Muscle layer of colon (tissue), 2 donors: ENCODE measurements at regions not wholly inside any gene's neighbourhood (a gene's known extent, or its start where the extent isn't known, plus 50 kb on each side); places are given as distances from the start of the nearest gene placed in this dataset.

Source experiments
- H3K27ac ChIP-seq: one replicate; pipeline ENCODE4 v1.7.0; 2013; ENCODE audit warnings: low read depth, mild to moderate bottlenecking, low read length, moderate library complexity
- H3K27me3 ChIP-seq, 2 donors: one replicate each; pipeline ENCODE4 v1.7.0; 2013; ENCODE audit warnings: low read length in 2 of 2, mild to moderate bottlenecking in 2 of 2; ENCODE audit not compliant: insufficient read depth in 2 of 2, control insufficient read depth in 1 of 2
- H3K36me3 ChIP-seq: one replicate; pipeline ENCODE4 v1.7.0; 2013; ENCODE audit warnings: mild to moderate bottlenecking, low read length; ENCODE audit not compliant: insufficient read depth
- H3K4me1 ChIP-seq: one replicate; pipeline ENCODE4 v1.7.0; 2013; ENCODE audit warnings: mild to moderate bottlenecking, low read length; ENCODE audit not compliant: insufficient read depth
- H3K4me3 ChIP-seq, 2 donors: one replicate each; pipeline ENCODE4 v1.7.0; 2013; ENCODE audit warnings: low read length in 2 of 2, low read depth in 1 of 2, mild to moderate bottlenecking in 1 of 2, moderate library complexity in 1 of 2
- H3K9ac ChIP-seq: one replicate; pipeline ENCODE4 v1.7.0; 2013; ENCODE audit warnings: low read length
- H3K9me3 ChIP-seq: one replicate; pipeline ENCODE4 v1.7.0; 2013; ENCODE audit warnings: mild to moderate bottlenecking, low read length
- donor health status: abdominal sarcoma.
- donor health status: Adenocarcinoma of cecum.

DNA sequence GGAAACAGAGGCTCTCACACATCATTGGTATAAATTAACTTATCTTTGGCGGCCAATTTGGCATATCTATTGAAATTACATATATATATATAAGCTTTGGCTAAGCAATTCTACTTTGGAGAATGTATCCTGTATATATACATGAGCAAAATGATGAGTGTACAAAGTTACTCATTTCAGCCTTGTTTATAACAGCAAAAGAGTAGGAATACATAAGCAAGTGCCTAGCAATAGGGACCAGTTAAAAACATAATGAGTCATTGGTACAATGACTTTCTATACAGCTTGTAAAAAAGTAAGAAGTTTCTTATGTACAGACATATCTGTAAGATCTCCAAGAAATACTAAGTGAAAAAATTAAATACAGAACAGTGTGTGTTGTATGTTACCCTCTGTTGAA lies 190.8 kb downstream of the LTN1 start:
- Histone ChIP-seq H3K4me3 (no peak overlapping the region), H3K9ac (no peak overlapping the region), H3K27me3 (no peaks in the 10 kb centered on the region), H3K4me1 (no peaks in the 10 kb centered on the region), H3K36me3 (no peaks in the 10 kb centered on the region), H3K27ac (no peak overlapping the region), H3K9me3 (no peaks in the 10 kb centered on the region)

DNA sequence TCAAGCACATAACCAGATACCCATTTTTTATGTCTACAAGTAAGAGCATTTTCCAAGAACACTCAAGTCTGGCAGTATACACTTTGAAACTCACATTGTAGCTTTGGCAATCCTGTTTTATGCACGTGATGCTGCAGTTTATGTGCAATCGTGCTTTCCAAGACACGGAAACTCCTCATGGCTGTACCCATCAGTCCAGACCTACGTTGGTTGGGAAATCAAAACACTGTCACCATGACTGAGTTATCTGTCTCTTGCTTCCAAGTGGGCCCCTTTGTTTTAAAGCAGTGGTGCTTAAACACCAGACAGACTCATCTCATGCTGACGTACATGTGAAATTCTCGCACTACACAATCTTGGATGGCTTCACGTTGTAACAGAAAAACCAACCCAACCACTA lies 192.8 kb downstream of the LTN1 start:
- H3K9ac ChIP-seq: no peak overlapping the region
- no peak overlapping the region for H3K27ac ChIP-seq
- H3K27me3 ChIP-seq: no peaks in the 10 kb centered on the region
- no peaks in the 10 kb centered on the region for H3K4me1 ChIP-seq
- no peak overlapping the region for H3K4me3 ChIP-seq
- H3K9me3 ChIP-seq: no peaks in the 10 kb centered on the region
- no peaks in the 10 kb centered on the region for H3K36me3 ChIP-seq

DNA sequence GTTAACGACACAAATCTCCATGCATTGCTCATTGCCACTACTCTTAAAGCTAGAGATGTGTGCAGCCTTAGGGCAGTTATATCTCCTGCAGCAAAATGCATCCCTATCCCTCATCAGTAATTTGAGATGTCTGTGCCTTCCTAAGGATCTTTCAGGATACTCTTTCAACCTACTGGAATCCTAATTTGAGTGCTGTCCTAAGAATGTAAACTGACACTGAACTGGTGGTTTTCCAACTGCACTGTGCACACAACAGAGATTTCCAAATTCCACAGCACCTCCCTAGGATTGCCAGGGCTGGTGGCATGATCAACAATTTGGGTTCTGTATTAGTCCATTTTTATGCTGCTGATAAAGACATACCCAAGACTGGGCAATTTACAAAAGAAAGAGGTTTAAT lies 193.9 kb downstream of the LTN1 start:
- Histone ChIP-seq H3K4me3 (no peak overlapping the region), H3K4me1 (no peaks in the 10 kb centered on the region), H3K27me3 (no peaks in the 10 kb centered on the region), H3K9me3 (no peaks in the 10 kb centered on the region), H3K27ac (no peak overlapping the region), H3K9ac (no peak overlapping the region), H3K36me3 (no peaks in the 10 kb centered on the region)

DNA sequence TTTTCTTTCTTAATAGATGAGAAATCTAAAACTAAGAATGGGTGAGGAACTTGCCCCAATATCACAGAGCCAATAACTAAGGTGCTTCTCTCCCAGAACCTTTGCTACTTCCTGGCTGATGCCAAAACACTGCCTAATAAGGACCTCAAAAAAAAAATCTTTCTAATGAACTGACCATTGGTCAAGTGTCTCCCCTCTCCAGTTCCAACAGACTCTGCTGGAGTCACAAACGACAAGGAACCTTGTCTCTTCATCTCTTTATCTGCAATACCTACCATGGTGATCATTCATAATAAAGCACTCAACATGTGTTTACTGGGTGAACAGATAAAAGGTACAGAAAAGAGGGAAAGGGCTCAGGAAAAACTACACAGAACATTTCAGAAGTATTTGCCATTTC lies 197.4 kb downstream of the LTN1 start:
- Histone ChIP-seq H3K36me3 (no peaks in the 10 kb centered on the region), H3K27me3 (no peaks in the 10 kb centered on the region), H3K27ac (no peak overlapping the region), H3K4me3 (no peak overlapping the region), H3K9ac (no peak overlapping the region), H3K9me3 (no peaks in the 10 kb centered on the region), H3K4me1 (no peaks in the 10 kb centered on the region)

DNA sequence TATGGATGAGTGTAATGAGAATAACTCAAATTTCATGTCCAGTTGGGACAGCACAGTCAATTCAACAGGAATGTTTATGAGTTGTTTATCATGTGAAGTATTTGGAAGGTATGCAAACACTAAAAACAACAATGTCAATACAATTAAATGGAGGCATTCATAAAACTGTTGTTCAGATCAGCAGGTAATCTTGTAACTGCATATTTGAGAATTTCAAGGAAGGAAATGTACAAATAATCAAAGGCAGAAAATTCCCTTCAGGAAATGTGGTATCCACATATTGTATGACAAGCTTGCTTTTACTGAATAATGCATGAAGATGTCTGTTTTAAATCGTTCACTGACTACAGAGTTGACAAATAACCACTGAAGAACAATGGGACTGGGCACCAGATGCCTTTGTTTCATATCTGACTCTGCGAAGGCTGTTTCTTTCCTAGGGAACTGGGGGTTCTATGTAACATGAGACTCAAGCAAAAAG lies 198.3 kb downstream of the LTN1 start:
- H3K4me3 ChIP-seq: no peak overlapping the region
- H3K27ac ChIP-seq: no peak overlapping the region
- H3K27me3 ChIP-seq: no peaks in the 10 kb centered on the region
- H3K9me3 ChIP-seq: no peaks in the 10 kb centered on the region
- H3K4me1 ChIP-seq: no peaks in the 10 kb centered on the region
- no peaks in the 10 kb centered on the region for H3K36me3 ChIP-seq
- no peak overlapping the region for H3K9ac ChIP-seq

DNA sequence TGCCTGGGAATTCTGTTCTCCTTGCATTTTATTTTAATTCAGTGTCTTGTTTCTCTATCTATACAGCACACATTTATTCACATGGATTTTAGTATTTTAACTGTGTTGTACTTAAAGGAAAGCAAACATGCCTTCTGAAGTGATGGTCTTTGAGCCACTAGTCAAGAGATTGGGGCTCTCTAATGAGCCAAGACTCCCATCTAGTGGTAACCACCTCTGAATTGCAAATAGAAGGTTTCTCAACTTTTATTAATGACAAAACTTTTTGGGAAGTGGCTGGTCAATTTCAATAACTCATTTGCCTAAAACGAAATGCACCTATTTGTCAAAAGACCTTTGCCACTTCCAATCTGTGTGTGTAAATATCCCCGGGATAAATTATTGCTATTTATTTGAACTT lies 199.6 kb downstream of the LTN1 start:
- Histone ChIP-seq H3K27me3 (no peaks in the 10 kb centered on the region), H3K36me3 (no peaks in the 10 kb centered on the region), H3K9ac (no peak overlapping the region), H3K4me3 (no peak overlapping the region), H3K27ac (no peak overlapping the region), H3K9me3 (no peaks in the 10 kb centered on the region), H3K4me1 (no peaks in the 10 kb centered on the region)

DNA sequence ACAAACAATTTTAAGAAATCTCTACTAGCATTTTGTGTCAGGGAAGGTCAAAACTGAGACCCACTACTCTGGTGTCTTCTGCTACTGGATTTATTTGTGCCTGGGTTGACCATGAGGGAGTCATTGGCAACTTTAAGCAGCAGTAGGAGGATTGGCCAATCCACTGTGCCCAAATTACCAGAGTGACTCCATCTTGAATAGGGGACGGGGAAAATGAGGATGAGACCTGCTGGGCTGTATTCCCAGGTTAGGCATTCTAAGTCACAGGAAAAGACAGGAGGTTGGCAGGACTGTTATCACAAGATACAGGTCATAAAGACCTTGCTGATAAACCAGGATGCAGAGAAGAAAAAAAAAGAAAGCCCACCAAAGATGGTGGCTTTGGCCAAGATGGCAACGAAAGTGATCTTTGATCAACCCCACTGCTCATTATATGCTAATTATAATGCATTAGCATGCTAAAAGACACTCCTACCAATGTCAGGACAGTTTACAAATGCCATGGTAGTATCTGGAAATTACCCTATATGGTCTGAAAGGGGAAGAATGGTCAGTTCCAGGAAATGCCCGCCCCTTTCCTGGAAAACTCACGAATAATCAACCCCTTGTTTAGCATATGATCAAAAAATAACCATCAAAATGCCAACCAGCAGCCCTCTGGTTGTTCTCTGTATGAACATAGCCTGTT lies 200.9 kb downstream of the LTN1 start:
- Histone ChIP-seq H3K9me3 (no peaks in the 10 kb centered on the region), H3K27ac (no peak overlapping the region), H3K4me1 (no peaks in the 10 kb centered on the region), H3K4me3 (no peak overlapping the region), H3K36me3 (no peaks in the 10 kb centered on the region), H3K9ac (no peak overlapping the region), H3K27me3 (no peaks in the 10 kb centered on the region)

DNA sequence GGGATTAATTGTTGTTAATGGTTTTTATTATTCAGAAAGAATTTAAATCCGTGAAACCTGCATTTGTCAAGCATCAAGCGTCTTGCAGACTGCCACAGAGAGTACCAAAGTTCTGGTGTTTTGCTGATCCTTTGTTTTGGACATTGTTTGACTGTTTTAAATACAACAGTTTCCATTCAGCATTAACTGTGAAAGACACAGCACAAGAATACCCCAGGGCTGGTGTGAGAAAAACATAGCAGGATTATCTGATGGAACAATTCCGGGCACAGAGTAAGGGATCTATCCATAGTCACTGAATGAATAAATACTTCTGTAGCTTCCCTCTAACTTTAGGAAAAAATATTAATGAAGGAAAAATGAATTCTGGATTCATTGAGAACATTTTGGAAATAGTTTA lies 202.3 kb downstream of the LTN1 start:
- H3K4me3 ChIP-seq: no peak overlapping the region
- no peak overlapping the region for H3K27ac ChIP-seq
- no peaks in the 10 kb centered on the region for H3K9me3 ChIP-seq
- H3K27me3 ChIP-seq: no peaks in the 10 kb centered on the region
- no peaks in the 10 kb centered on the region for H3K4me1 ChIP-seq
- no peak overlapping the region for H3K9ac ChIP-seq
- H3K36me3 ChIP-seq: no peaks in the 10 kb centered on the region

DNA sequence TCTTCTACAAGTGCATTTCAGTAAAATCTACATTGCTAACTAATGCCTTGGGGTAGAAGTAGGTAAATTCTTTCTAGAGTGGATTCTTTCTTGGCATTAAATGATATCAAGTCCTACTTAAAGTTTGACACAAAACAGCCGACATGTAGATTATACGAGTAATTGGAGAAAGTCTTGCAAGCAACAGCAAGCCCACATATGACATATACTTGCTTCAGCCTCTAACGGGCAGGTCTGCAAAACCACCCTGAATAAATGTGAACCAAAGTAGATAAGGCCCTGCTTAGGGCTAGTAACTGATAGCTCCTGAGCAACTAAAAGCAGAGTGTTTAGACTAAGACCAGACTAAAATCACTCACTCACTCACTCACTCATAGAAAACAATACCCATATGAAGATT lies 203.2 kb downstream of the LTN1 start:
- Histone ChIP-seq H3K27me3 (no peaks in the 10 kb centered on the region), H3K9me3 (no peaks in the 10 kb centered on the region), H3K27ac (no peak overlapping the region), H3K36me3 (no peaks in the 10 kb centered on the region), H3K4me3 (no peak overlapping the region), H3K4me1 (no peaks in the 10 kb centered on the region), H3K9ac (no peak overlapping the region)

DNA sequence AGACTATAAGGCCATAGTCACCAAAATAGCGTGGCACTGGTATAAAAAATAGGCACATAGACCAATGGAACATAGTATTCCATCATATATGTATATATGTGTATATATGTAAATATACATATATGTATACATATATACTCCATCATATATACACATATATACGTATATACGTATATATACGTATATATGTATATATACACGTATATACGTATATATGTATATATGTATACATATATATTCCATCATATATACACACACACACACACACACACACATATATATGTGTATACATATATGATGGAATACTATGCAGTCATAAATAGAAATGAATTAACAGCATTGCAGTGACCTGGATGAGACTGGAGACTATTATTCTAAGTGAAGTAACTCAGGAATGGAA lies 204.6 kb downstream of the LTN1 start:
- no peaks in the 10 kb centered on the region for H3K27me3 ChIP-seq
- H3K9me3 ChIP-seq: no peaks in the 10 kb centered on the region
- H3K36me3 ChIP-seq: no peaks in the 10 kb centered on the region
- no peak overlapping the region for H3K9ac ChIP-seq
- H3K4me1 ChIP-seq: no peaks in the 10 kb centered on the region
- no peak overlapping the region for H3K4me3 ChIP-seq
- H3K27ac ChIP-seq: no peak overlapping the region

DNA sequence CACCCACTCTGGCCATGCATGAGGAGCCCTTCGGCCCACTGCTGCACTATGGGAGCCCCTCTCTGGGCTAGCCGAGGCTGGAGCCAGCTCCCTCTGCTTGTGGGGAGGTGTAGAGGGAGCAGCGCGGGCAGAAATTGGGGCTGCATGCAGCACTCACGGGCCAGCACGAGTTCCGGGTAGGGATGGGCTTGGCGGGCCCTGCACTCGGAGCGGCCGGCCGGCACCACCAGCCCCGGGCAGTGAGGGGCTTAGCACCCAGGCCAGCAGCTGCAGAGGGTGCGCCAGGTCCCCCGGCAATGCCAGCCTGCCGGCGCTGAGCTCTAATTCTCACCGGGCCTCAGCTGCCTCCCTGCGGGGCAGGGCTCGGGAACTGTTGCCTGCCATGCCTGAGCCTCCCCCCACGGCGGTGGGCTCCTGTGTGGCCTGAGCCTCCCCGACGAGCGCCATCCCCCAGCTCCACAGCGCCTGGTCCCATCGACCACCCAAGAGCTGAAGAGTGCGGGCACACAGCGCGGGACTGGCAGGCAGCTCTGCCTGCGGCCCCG lies 209.0 kb downstream of the LTN1 start:
- Histone ChIP-seq H3K36me3 (no peaks in the 10 kb centered on the region), H3K9me3 (no peaks in the 10 kb centered on the region), H3K27ac (no peak overlapping the region), H3K27me3 (no peaks in the 10 kb centered on the region), H3K4me3 (no peak overlapping the region), H3K4me1 (no peaks in the 10 kb centered on the region), H3K9ac (no peak overlapping the region)

DNA sequence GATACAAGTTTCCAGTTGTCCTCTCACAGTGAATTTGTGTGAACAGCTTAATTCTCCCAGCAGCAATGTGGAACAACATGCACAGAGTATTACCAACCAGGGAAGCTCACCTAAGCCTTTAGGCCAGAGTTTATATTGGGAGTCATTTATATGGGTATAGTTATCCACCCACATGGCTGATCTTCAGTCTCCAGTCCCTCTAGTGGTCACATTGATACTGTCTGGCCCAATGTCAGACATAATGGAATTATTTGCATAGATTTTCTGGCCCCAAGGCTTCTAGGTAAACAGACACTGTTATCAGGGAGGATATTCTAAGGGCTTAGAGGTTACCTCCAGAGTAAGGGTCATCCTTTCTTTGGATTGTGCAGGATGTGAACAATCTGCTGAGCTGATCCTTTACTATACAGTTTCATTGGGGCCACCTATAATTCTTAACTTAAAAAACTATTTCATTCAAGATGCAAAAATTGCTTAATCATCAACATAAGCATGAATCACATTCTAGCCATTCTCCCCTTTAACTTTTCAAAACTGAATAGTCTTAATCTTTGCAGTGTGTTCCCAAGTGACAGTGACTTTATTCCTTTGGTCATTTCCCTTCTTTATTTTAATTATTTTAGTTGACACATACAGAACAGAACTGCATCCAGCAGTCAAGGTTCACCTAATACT lies 210.9 kb downstream of the LTN1 start:
- H3K4me3 ChIP-seq: no peak overlapping the region
- no peak overlapping the region for H3K27ac ChIP-seq
- H3K27me3 ChIP-seq: no peaks in the 10 kb centered on the region
- H3K9me3 ChIP-seq: no peaks in the 10 kb centered on the region
- no peaks in the 10 kb centered on the region for H3K36me3 ChIP-seq
- no peaks in the 10 kb centered on the region for H3K4me1 ChIP-seq
- no peak overlapping the region for H3K9ac ChIP-seq
